GM12892 (cell line): ENCODE measurements at regions not wholly inside any gene's neighbourhood (a gene's known extent, or its start where the extent isn't known, plus 50 kb on each side); places are given as distances from the start of the nearest gene placed in this dataset.

Experiments used
- POLR2A ChIP-seq: IDR thresholded peaks from 2 replicates; pipeline ENCODE4 v1.6.1; 2011; ENCODE audit warnings: low read depth, low read length, control low read depth
- POLR2AphosphoS5 ChIP-seq: IDR thresholded peaks from 2 replicates; pipeline ENCODE4 v1.6.1; 2011; ENCODE audit warnings: low read depth, low read length, control low read depth
- TAF1 ChIP-seq: IDR thresholded peaks from 2 replicates; pipeline ENCODE4 v1.6.1; 2011; ENCODE audit warnings: low read depth, mild to moderate bottlenecking, control low read depth, low read length, borderline replicate concordance

GRCh38 chr18:47461406-47461948 lies 210.0 kb upstream of the SKOR2 start:
- TF ChIP-seq TAF1 (no peak), POLR2A (no peak), POLR2AphosphoS5 (no peak)
